ENCODE measurements at regions not wholly inside any gene's neighbourhood (a gene's known extent, or its start where the extent isn't known, plus 50 kb on each side); places are given as distances from the start of the nearest gene placed in this dataset.

- H3K9me3 ChIP-seq (ENCODE audit: severe bottlenecking) = no peaks in the 10 kb centered on the region
- ATAC-seq (ENCODE audit: low read depth) = no peak
Observed at GRCh38 chr12:75865315-75865714, 166.3 kb downstream of the PHLDA1 start.

GRCh38 chr12:75864161-75864560 lies 167.4 kb downstream of the PHLDA1 start:
- H3K27me3 ChIP-seq (ENCODE audit: insufficient read depth, poor library complexity, severe bottlenecking) = no peaks in the 10 kb centered on the region
- H3K9me3 ChIP-seq (ENCODE audit: severe bottlenecking) = no peaks in the 10 kb centered on the region
- ATAC-seq (ENCODE audit: low read depth) (no peak), DNase-seq (ENCODE audit: low spot score) (no peak)
- H3K4me3 ChIP-seq (ENCODE audit: severe bottlenecking) = no peak overlapping the region
- H3K27ac ChIP-seq (ENCODE audit: poor library complexity, severe bottlenecking) = peak overlapping the region; percentile 98
- H3K36me3 ChIP-seq (ENCODE audit: low read depth) = no peaks in the 10 kb centered on the region
- H3K4me1 ChIP-seq (ENCODE audit: insufficient read depth, poor library complexity, severe bottlenecking) = peaks cover 34% of the 10 kb centered on the region
- no peak for TF ChIP-seq CTCF (IDR thresholded peaks at IDR 0.05; ENCODE audit: poor library complexity, severe bottlenecking)

More at GRCh38 chr12:75865315-75865714, 166.3 kb downstream of the PHLDA1 start:
- Histone ChIP-seq H3K4me1 (ENCODE audit: insufficient read depth, poor library complexity, severe bottlenecking) (peaks cover 30% of the 10 kb centered on the region), H3K27me3 (ENCODE audit: insufficient read depth, poor library complexity, severe bottlenecking) (no peaks in the 10 kb centered on the region), H3K27ac (ENCODE audit: poor library complexity, severe bottlenecking) (peak overlapping the region; percentile 98), H3K36me3 (ENCODE audit: low read depth) (no peaks in the 10 kb centered on the region), H3K4me3 (ENCODE audit: severe bottlenecking) (no peak overlapping the region)
- no peak for TF ChIP-seq CTCF (IDR thresholded peaks at IDR 0.05; ENCODE audit: poor library complexity, severe bottlenecking)
- no peak for DNase-seq (ENCODE audit: low spot score)

GRCh38 chr12:75863533-75863932 lies 168.0 kb downstream of the PHLDA1 start:
- Histone ChIP-seq H3K9me3 (ENCODE audit: severe bottlenecking) (no peaks in the 10 kb centered on the region), H3K27me3 (ENCODE audit: insufficient read depth, poor library complexity, severe bottlenecking) (no peaks in the 10 kb centered on the region), H3K27ac (ENCODE audit: poor library complexity, severe bottlenecking) (peak overlapping the region; percentile 98), H3K36me3 (ENCODE audit: low read depth) (no peaks in the 10 kb centered on the region), H3K4me3 (ENCODE audit: severe bottlenecking) (no peak overlapping the region), H3K4me1 (ENCODE audit: insufficient read depth, poor library complexity, severe bottlenecking) (peaks cover 34% of the 10 kb centered on the region)
- TF ChIP-seq CTCF (IDR thresholded peaks at IDR 0.05; ENCODE audit: poor library complexity, severe bottlenecking) = no peak
- DNase-seq (ENCODE audit: low spot score) (no peak), ATAC-seq (ENCODE audit: low read depth) (peak; percentile 54)

- DNase-seq (ENCODE audit: low spot score) = no peak
Observed at GRCh38 chr12:75862692-75863471, 168.7 kb downstream of the PHLDA1 start.

More at GRCh38 chr12:75862692-75863471, 168.7 kb downstream of the PHLDA1 start:
- Histone ChIP-seq H3K4me1 (ENCODE audit: insufficient read depth, poor library complexity, severe bottlenecking) (peaks cover 34% of the 10 kb centered on the region), H3K27me3 (ENCODE audit: insufficient read depth, poor library complexity, severe bottlenecking) (no peaks in the 10 kb centered on the region), H3K9me3 (ENCODE audit: severe bottlenecking) (no peaks in the 10 kb centered on the region), H3K27ac (ENCODE audit: poor library complexity, severe bottlenecking) (peak overlapping the region; percentile 98), H3K36me3 (ENCODE audit: low read depth) (no peaks in the 10 kb centered on the region), H3K4me3 (ENCODE audit: severe bottlenecking) (no peak overlapping the region)
- ATAC-seq (ENCODE audit: low read depth) = peak; percentile 82
- no peak for TF ChIP-seq CTCF (IDR thresholded peaks at IDR 0.05; ENCODE audit: poor library complexity, severe bottlenecking)
